PC-3 (cell line): ENCODE measurements at regions not wholly inside any gene's neighbourhood (a gene's known extent, or its start where the extent isn't known, plus 50 kb on each side); places are given as distances from the start of the nearest gene placed in this dataset.

Source experiments
- CTCF ChIP-seq: fragments of 300-600 bp; sonication (generic); conservative IDR thresholded peaks from 2 replicates; pipeline ENCODE4 v1.5.1; 2017; ENCODE audit warnings: antibody characterized with exemption, low read depth, mild to moderate bottlenecking, low read length
- EZH2 ChIP-seq: fragments of 300-600 bp; sonication (generic); IDR thresholded peaks from one replicate; pipeline ENCODE4 v1.6.1; 2017; ENCODE audit warnings: antibody characterized with exemption, mild to moderate bottlenecking, low read length; ENCODE audit not compliant: unreplicated experiment

GRCh38 chr5:152092580-152092979 is 167.9 kb upstream of the GLRA1 start:
- TF ChIP-seq CTCF: no peak
- no peak for TF ChIP-seq EZH2
